Esophagus squamous epithelium (tissue), 4 donors: ENCODE measurements at regions not wholly inside any gene's neighbourhood (a gene's known extent, or its start where the extent isn't known, plus 50 kb on each side); places are given as distances from the start of the nearest gene placed in this dataset.

Experiments
- POLR2A ChIP-seq, 4 donors: fragments of 450-650 bp; IDR thresholded peaks; one replicate each; pipeline ENCODE4 v1.6.1; 2017; ENCODE audit warnings: antibody characterized with exemption in 4 of 4, mild to moderate bottlenecking in 4 of 4, moderate library complexity in 3 of 4
- TF ChIP-seq, protein P1 (sequence below), 6 experiments: fragments of 450-650 bp in 4 of 6; fragments of 200-600 bp in 2 of 6; sonication (generic) in 2 of 6; IDR thresholded peaks; one replicate each; pipeline ENCODE4 v1.5.1; 2016 to 2019; ENCODE audit warnings: antibody characterized with exemption in 6 of 6, mild to moderate bottlenecking in 4 of 6, moderate library complexity in 4 of 6

DNA sequence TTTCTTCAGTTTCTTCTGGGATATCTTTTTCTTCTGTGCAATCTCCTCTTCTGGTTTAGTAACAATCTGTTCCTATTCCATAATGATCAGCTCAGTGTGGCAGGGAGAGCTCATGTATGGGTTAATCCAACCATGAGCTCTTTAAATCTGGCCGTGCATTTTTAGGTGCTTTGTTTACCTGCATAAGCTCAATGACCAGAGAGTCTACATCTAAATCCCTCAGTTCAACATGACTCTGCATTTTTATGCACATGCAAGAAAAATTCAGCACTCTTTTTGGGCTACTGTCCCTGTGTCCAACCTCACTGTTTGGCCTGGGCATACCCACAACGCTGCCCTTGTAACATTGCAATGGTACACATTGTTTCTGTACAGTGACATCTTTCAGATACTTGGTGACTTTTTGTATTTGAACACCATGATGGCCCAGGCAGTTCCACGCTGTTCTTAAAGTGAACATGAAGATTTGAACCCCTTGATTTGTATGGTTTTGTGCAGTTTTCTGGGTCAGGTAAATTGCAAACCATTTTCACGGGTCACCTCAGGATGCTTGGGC lies 243.3 kb upstream of the SRRM4 start:
- TF ChIP-seq, protein P1, sequence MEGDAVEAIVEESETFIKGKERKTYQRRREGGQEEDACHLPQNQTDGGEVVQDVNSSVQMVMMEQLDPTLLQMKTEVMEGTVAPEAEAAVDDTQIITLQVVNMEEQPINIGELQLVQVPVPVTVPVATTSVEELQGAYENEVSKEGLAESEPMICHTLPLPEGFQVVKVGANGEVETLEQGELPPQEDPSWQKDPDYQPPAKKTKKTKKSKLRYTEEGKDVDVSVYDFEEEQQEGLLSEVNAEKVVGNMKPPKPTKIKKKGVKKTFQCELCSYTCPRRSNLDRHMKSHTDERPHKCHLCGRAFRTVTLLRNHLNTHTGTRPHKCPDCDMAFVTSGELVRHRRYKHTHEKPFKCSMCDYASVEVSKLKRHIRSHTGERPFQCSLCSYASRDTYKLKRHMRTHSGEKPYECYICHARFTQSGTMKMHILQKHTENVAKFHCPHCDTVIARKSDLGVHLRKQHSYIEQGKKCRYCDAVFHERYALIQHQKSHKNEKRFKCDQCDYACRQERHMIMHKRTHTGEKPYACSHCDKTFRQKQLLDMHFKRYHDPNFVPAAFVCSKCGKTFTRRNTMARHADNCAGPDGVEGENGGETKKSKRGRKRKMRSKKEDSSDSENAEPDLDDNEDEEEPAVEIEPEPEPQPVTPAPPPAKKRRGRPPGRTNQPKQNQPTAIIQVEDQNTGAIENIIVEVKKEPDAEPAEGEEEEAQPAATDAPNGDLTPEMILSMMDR (IDR thresholded peaks at IDR 0.05): no peak
- no peak for TF ChIP-seq POLR2A (IDR thresholded peaks at IDR 0.05)
